IMR-90 (cell line): ENCODE measurements at regions not wholly inside any gene's neighbourhood (a gene's known extent, or its start where the extent isn't known, plus 50 kb on each side); places are given as distances from the start of the nearest gene placed in this dataset.

Source experiments
- ATAC-seq: fragments of 200-7000 bp; cut with Tn5 transposase; 2 replicates; pipeline ENCODE4 v1.9.1; 2020; ENCODE audit warnings: low read depth, mild to moderate bottlenecking, moderate library complexity
- BruUV-seq: library from RNA; stranded (reverse); fragments of 400-500 nt; replicated peaks from 2 replicates; lab custom pipeline; 2021; lab: Mats Ljungman, UMichigan
- CTCF ChIA-PET: fragments of 300-600 bp; formaldehyde crosslinking; extraction: SDS; loops from one replicate; lab custom pipeline; 2021; ENCODE audit warnings: antibody characterized with exemption; lab: Yijun Ruan, JAX
- POLR2A ChIA-PET: fragments of 300-600 bp; sonication (Branson Sonifier 250); formaldehyde crosslinking; loops from one replicate; lab custom pipeline; 2022; ENCODE audit warnings: antibody characterized with exemption; ENCODE audit not compliant: unreplicated experiment; lab: Charles Lee
- DNase-seq: peaks from one replicate; pipeline ENCODE4 v3.0.0; 2013
- H2AFZ ChIP-seq: replicated peaks from 2 replicates; pipeline ENCODE3; 2013; ENCODE audit warnings: low read length, mild to moderate bottlenecking; ENCODE audit not compliant: poor library complexity
- H2AK5ac ChIP-seq: 2 replicates; pipeline ENCODE4 v1.6.1; 2013; ENCODE audit warnings: low read depth, low read length, inconsistent platforms
- H2AK9ac ChIP-seq: replicated peaks from 2 replicates; pipeline ENCODE3; 2013; ENCODE audit warnings: mild to moderate bottlenecking, low read depth, low read length, moderate library complexity; ENCODE audit not compliant: poor library complexity
- H2BK120ac ChIP-seq: 2 replicates; pipeline ENCODE4 v1.6.1; 2013; ENCODE audit warnings: low read depth, low read length, inconsistent platforms
- H2BK15ac ChIP-seq: 3 replicates; pipeline ENCODE4 v1.6.1; 2013; ENCODE audit warnings: low read depth, low read length, inconsistent platforms
- H2BK20ac ChIP-seq: 2 replicates; pipeline ENCODE4 v1.6.1; 2013; ENCODE audit warnings: low read depth, mild to moderate bottlenecking, inconsistent platforms, low read length, moderate library complexity
- H2BK5ac ChIP-seq: 2 replicates; pipeline ENCODE4 v1.6.1; 2013; ENCODE audit warnings: mild to moderate bottlenecking, low read depth, low read length, inconsistent platforms; ENCODE audit not compliant: poor library complexity, severe bottlenecking
- H3K14ac ChIP-seq: replicated peaks from 2 replicates; pipeline ENCODE4 v1.6.1; 2013; ENCODE audit warnings: low read depth, low read length, inconsistent platforms
- H3K18ac ChIP-seq: 2 replicates; pipeline ENCODE4 v1.6.1; 2013; ENCODE audit warnings: low read depth, low read length, control low read depth
- H3K23ac ChIP-seq: 2 replicates; pipeline ENCODE4 v1.6.1; 2013; ENCODE audit warnings: low read depth, low read length, inconsistent platforms
- H3K27ac ChIP-seq: 2 replicates; pipeline ENCODE4 v1.5.1; 2013; ENCODE audit warnings: mild to moderate bottlenecking, control low read depth, low read length; ENCODE audit not compliant: insufficient read depth
- H3K27me3 ChIP-seq: 2 replicates; pipeline ENCODE4 v1.6.1; 2013; ENCODE audit warnings: low read length; ENCODE audit not compliant: control insufficient read depth, insufficient read depth
- H3K36me3 ChIP-seq: 2 replicates; pipeline ENCODE4 v1.6.1; 2013; ENCODE audit warnings: low read length, mixed read lengths; ENCODE audit not compliant: control insufficient read depth, insufficient read depth
- H3K4ac ChIP-seq: 2 replicates; pipeline ENCODE4 v1.6.1; 2013; ENCODE audit warnings: low read depth, low read length, inconsistent platforms
- H3K4me1 ChIP-seq: 2 replicates; pipeline ENCODE4 v1.6.1; 2013; ENCODE audit warnings: low read length, mixed read lengths; ENCODE audit not compliant: control insufficient read depth, insufficient read depth
- H3K4me2 ChIP-seq: 2 replicates; pipeline ENCODE4 v1.6.1; 2013; ENCODE audit warnings: low read depth, mild to moderate bottlenecking, control low read depth, low read length, moderate library complexity
- H3K4me3 ChIP-seq: 2 replicates; pipeline ENCODE4 v1.5.1; 2013; ENCODE audit warnings: low read depth, mild to moderate bottlenecking, control low read depth, low read length, moderate library complexity; ENCODE audit not compliant: insufficient read depth
- H3K56ac ChIP-seq: 2 replicates; pipeline ENCODE4 v1.6.1; 2013; ENCODE audit warnings: low read length, inconsistent platforms; ENCODE audit not compliant: insufficient read depth; ENCODE audit errors: extremely low read depth
- H3K79me1 ChIP-seq, 2 experiments: 2 replicates each; pipeline ENCODE4 v1.6.1; 2013; ENCODE audit warnings: low read length in 2 of 2, inconsistent platforms in 1 of 2, low read depth in 1 of 2
- H3K9ac ChIP-seq: 2 replicates; pipeline ENCODE4 v1.6.1; 2013; ENCODE audit warnings: low read depth, low read length, control low read depth
- H3K9me1 ChIP-seq: 2 replicates; pipeline ENCODE4 v1.6.1; 2013; ENCODE audit warnings: low read length, inconsistent platforms; ENCODE audit not compliant: insufficient read depth
- H3K9me3 ChIP-seq: 2 replicates; pipeline ENCODE4 v1.6.1; 2013; ENCODE audit warnings: low read length; ENCODE audit not compliant: control insufficient read depth, insufficient read depth
- H4K20me1 ChIP-seq: 2 replicates; pipeline ENCODE4 v1.6.1; 2013; ENCODE audit warnings: low read length, inconsistent platforms; ENCODE audit not compliant: insufficient read depth
- H4K5ac ChIP-seq: 2 replicates; pipeline ENCODE4 v1.6.1; 2013; ENCODE audit warnings: mild to moderate bottlenecking, low read depth, low read length, control low read depth
- H4K8ac ChIP-seq, 2 experiments: 2 replicates each; pipeline ENCODE4 v1.6.1; 2013; ENCODE audit warnings: low read depth in 2 of 2, low read length in 2 of 2, control low read depth in 1 of 2, inconsistent platforms in 1 of 2
- H4K91ac ChIP-seq: 2 replicates; pipeline ENCODE4 v1.6.1; 2013; ENCODE audit warnings: low read depth, low read length, inconsistent platforms; ENCODE audit not compliant: insufficient read depth
- BHLHE40 ChIP-seq: fragments of 150-350 bp; IDR thresholded peaks from 2 replicates; pipeline ENCODE4 v1.6.1; 2016; ENCODE audit warnings: mild to moderate bottlenecking, low read depth, low read length
- CEBPB ChIP-seq: IDR thresholded peaks from 2 replicates; pipeline ENCODE4 v1.6.1; 2012; ENCODE audit warnings: low read depth, low read length, improper control_type of control experiment
- CHD1 ChIP-seq: IDR thresholded peaks from 2 replicates; pipeline ENCODE4 v1.6.1; 2012; ENCODE audit warnings: low read depth, low read length, improper control_type of control experiment
- FOS ChIP-seq: fragments of 150-350 bp; IDR thresholded peaks from 2 replicates; pipeline ENCODE4 v1.6.1; 2016; ENCODE audit warnings: low read depth, low read length
- MAFK ChIP-seq: IDR thresholded peaks from 2 replicates; pipeline ENCODE4 v1.6.1; 2012; ENCODE audit warnings: low read depth, low read length, improper control_type of control experiment
- MAZ ChIP-seq: IDR thresholded peaks from 2 replicates; pipeline ENCODE4 v1.6.1; 2012; ENCODE audit warnings: low read depth, mild to moderate bottlenecking, low read length, improper control_type of control experiment, moderate library complexity, borderline replicate concordance
- MXI1 ChIP-seq: IDR thresholded peaks from 2 replicates; pipeline ENCODE4 v1.6.1; 2012; ENCODE audit warnings: low read depth, mild to moderate bottlenecking, low read length, moderate library complexity, borderline replicate concordance
- NFE2L2 ChIP-seq: fragments of 150-350 bp; IDR thresholded peaks from 2 replicates; pipeline ENCODE4 v1.6.1; 2016; ENCODE audit warnings: low read depth, mild to moderate bottlenecking, low read length
- POLR2A ChIP-seq: IDR thresholded peaks from 2 replicates; pipeline ENCODE4 v1.6.1; 2012; ENCODE audit warnings: mild to moderate bottlenecking, low read depth, low read length
- RAD21 ChIP-seq: IDR thresholded peaks from 2 replicates; pipeline ENCODE4 v1.6.1; 2012; ENCODE audit warnings: low read length, improper control_type of control experiment
- RCOR1 ChIP-seq: IDR thresholded peaks from 2 replicates; pipeline ENCODE4 v1.6.1; 2012; ENCODE audit warnings: mild to moderate bottlenecking, low read length, improper control_type of control experiment; ENCODE audit not compliant: insufficient replicate concordance
- RFX5 ChIP-seq: IDR thresholded peaks from 2 replicates; pipeline ENCODE4 v1.8.0; 2012; ENCODE audit warnings: low read depth, mild to moderate bottlenecking, low read length, moderate library complexity
- SMC3 ChIP-seq: fragments of 150-350 bp; IDR thresholded peaks from 2 replicates; pipeline ENCODE4 v1.6.1; 2016; ENCODE audit warnings: low read depth, mild to moderate bottlenecking, antibody characterized with exemption, low read length, moderate library complexity
- WGBS, 2 experiments: methylation state at CpG; one replicate each; pipeline versions ENCODE4 v1.1.5 to v1.1.7; 2013; ENCODE audit warnings: missing lambda C conversion rate in 2 of 2; ENCODE audit not compliant: insufficient read length in 1 of 2; ENCODE audit errors: extremely low coverage in 2 of 2; 5-methylcytosine and 5-hydroxymethylcytosine counted together
- dilution Hi-C: fragments of 300-500 bp; cut with HindIII; formaldehyde crosslinking; loops from one replicate; pipeline ENCODE4 v1.14.3; 2018; ENCODE audit warnings: low sequenced_read_pairs; ENCODE audit not compliant: unreplicated experiment
- in situ Hi-C: fragments of 300-500 bp; cut with MboI; formaldehyde crosslinking; loops from 3 replicates; pipeline ENCODE4 v1.14.3; 2019; ENCODE audit warnings: low sequenced_read_pairs, inconsistent platforms, mixed read lengths
- intact Hi-C: fragments of 100-400 bp; cut with micrococcal nuclease; formaldehyde crosslinking; loops from 2 replicates; pipeline ENCODE4 v1.10.0; 2022
- TF ChIP-seq, protein P1 (sequence below): fragments of 150-350 bp; IDR thresholded peaks from 2 replicates; pipeline ENCODE4 v1.6.1; 2016; ENCODE audit warnings: low read depth, mild to moderate bottlenecking, low read length, moderate library complexity, borderline replicate concordance
- TF ChIP-seq, protein P2 (sequence below): fragments of 150-350 bp; IDR thresholded peaks from 2 replicates; pipeline ENCODE4 v1.6.1; 2017; ENCODE audit warnings: mild to moderate bottlenecking, antibody characterized with exemption, low read length, low read depth
- TF ChIP-seq, protein P3 (sequence below): conservative IDR thresholded peaks from 2 replicates; pipeline ENCODE4 v1.5.1; 2012; ENCODE audit warnings: mild to moderate bottlenecking, low read depth, low read length, improper control_type of control experiment

DNA sequence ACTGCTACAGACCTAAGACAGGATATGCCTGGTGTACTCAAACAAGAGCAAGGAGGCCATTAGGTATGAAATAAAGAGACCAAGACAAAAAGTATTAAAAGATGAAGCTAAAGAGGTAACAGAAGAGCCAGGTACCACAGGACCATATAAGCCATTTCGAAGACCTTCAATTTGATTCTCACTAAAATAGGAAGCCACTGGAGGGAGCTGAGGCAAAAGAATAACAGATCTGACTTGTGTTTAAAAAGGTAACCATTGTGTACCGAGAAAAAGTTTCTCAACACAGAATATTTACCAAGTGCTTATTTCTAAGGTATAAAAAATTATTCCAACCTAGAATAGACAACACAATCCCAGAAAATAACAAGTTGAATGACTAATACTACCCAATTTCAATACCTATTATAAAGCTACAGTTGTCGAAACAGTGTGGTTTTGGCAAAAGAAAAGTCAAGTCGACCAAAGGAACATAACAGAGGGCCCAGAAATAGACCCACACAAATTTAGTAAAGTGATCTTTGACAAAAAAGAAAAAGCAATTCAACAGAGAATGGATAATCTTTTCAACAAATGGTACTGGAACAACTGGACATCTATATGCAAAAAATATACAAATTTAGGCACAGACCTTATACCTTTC is 125.3 kb upstream of the DST start:
- Histone ChIP-seq H3K36me3 (no peaks in the 10 kb centered on the region), H3K18ac (no peak overlapping the region), H2AK9ac (no peak overlapping the region), H2AK5ac (no peak overlapping the region), H2BK15ac (no peak overlapping the region), H3K9ac (no peak overlapping the region), H3K4me1 (peaks cover 22% of the 10 kb centered on the region), H3K27me3 (no peaks in the 10 kb centered on the region), H3K9me3 (no peaks in the 10 kb centered on the region), H4K5ac (no peak overlapping the region), H4K91ac (no peak overlapping the region), H4K8ac (no peak overlapping the region), H3K4me2 (no peak overlapping the region), H3K9me1 (peaks cover 15% of the 10 kb centered on the region), H3K56ac (no peak overlapping the region), H3K4me3 (no peak overlapping the region), H2BK120ac (no peak overlapping the region), H3K4ac (no peak overlapping the region), H2BK20ac (no peak overlapping the region), H3K27ac (no peak overlapping the region), H3K79me1 (peaks cover 13 to 77% of the 10 kb centered on the region in 2 experiments; a peak in 3 of 4 replicates), H2BK5ac (no peak overlapping the region), H3K23ac (no peak overlapping the region), H4K20me1 (peaks cover 69% of the 10 kb centered on the region), H2AFZ (no peak overlapping the region), H3K14ac (no peak overlapping the region)
- BruUV-seq = no TSS peak
- DNase-seq (no peak), ATAC-seq (no peak)
- in situ Hi-C loops (no loop called here), intact Hi-C loops (no loop called here), dilution Hi-C loops (no loop called here)
- ChIA-PET POLR2A (no interaction called here), CTCF (no interaction called here)
- no CpG with 5 or more reads among the region's 4 CpGs for WGBS, 2 experiments
- TF ChIP-seq POLR2A (no peak), FOS (no peak), CHD1 (no peak), MXI1 (no peak), SMC3 (no peak), RAD21 (no peak), RFX5 (no peak), BHLHE40 (no peak), NFE2L2 (no peak), MAFK (no peak), CEBPB (no peak), MAZ (no peak), RCOR1 (no peak)
- TF ChIP-seq, protein P1, sequence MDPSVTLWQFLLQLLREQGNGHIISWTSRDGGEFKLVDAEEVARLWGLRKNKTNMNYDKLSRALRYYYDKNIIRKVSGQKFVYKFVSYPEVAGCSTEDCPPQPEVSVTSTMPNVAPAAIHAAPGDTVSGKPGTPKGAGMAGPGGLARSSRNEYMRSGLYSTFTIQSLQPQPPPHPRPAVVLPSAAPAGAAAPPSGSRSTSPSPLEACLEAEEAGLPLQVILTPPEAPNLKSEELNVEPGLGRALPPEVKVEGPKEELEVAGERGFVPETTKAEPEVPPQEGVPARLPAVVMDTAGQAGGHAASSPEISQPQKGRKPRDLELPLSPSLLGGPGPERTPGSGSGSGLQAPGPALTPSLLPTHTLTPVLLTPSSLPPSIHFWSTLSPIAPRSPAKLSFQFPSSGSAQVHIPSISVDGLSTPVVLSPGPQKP = no peak
- TF ChIP-seq, protein P2, sequence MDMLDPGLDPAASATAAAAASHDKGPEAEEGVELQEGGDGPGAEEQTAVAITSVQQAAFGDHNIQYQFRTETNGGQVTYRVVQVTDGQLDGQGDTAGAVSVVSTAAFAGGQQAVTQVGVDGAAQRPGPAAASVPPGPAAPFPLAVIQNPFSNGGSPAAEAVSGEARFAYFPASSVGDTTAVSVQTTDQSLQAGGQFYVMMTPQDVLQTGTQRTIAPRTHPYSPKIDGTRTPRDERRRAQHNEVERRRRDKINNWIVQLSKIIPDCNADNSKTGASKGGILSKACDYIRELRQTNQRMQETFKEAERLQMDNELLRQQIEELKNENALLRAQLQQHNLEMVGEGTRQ = no peak
- TF ChIP-seq, protein P3, sequence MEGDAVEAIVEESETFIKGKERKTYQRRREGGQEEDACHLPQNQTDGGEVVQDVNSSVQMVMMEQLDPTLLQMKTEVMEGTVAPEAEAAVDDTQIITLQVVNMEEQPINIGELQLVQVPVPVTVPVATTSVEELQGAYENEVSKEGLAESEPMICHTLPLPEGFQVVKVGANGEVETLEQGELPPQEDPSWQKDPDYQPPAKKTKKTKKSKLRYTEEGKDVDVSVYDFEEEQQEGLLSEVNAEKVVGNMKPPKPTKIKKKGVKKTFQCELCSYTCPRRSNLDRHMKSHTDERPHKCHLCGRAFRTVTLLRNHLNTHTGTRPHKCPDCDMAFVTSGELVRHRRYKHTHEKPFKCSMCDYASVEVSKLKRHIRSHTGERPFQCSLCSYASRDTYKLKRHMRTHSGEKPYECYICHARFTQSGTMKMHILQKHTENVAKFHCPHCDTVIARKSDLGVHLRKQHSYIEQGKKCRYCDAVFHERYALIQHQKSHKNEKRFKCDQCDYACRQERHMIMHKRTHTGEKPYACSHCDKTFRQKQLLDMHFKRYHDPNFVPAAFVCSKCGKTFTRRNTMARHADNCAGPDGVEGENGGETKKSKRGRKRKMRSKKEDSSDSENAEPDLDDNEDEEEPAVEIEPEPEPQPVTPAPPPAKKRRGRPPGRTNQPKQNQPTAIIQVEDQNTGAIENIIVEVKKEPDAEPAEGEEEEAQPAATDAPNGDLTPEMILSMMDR = no peak
